ENCODE measurements at regions not wholly inside any gene's neighbourhood (a gene's known extent, or its start where the extent isn't known, plus 50 kb on each side); places are given as distances from the start of the nearest gene placed in this dataset.
"Not testable (repeated sequence)": the region's sequence is repeated elsewhere in the genome, so short reads cannot be mapped to it uniquely, and the experiment has no call there.

DNA sequence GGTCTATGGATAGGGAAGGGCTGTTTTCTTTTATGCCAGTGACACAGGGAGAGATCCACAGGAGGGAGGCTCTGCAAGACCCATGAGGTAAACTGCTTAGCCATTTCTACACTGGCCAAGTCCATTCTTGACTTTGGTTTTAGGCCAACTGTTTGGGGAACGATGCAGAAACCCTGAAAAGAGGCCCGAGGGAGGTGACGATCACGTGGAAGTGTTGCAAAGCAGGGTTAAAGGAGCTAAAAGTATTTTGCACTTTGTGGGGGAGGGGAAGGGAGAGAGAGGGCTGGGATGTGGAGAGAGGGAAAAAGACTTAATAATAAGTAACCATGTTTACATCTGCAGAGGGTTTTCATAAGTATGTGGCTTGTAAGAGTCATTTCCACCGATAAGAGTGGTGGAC, 239.7 kb downstream of the EMX2 start:
- DNase-seq: no peak
- H3K36me3 ChIP-seq: no peaks in the 10 kb centered on the region
- no peak overlapping the region for H3K27ac ChIP-seq
- no peaks in the 10 kb centered on the region for H3K9me3 ChIP-seq (replicated peaks)
- H3K4me1 ChIP-seq: no peaks in the 10 kb centered on the region
- H3K27me3 ChIP-seq: no peaks in the 10 kb centered on the region
- no peak overlapping the region for H3K4me3 ChIP-seq

DNA sequence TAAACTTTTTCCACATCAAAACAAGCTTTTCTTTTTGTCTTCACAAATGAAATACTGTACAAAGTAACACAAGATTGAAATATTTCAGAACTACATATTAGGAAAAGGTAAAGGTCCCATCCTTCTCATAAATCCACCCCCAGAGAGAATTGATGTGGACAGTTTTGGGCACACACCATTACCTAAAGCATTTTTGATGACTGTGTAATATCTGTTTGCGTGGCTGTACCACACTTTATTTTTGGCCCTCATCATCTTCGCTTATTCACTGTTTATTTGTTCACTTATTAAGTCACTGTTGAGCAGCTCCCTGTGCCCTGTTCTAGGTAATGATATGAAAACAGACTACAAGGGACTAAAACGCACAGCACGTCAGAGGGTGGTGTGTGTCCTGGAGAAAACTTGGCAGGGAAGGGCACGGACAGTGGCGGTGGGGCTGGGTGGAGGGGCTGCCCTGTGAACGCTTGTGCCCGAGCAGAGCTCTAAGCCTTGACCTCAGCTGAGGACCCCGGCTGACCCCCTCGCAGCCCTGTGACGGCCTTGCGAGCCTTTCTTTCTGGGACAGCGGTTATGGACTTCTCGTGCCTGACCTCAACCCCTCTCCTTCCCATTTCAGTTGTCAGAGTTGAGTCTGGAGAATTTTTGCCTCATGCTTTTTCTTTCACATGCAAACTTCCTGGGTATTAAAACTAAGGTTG, 241.3 kb downstream of the EMX2 start:
- H3K9me3 ChIP-seq (replicated peaks): no peaks in the 10 kb centered on the region

DNA sequence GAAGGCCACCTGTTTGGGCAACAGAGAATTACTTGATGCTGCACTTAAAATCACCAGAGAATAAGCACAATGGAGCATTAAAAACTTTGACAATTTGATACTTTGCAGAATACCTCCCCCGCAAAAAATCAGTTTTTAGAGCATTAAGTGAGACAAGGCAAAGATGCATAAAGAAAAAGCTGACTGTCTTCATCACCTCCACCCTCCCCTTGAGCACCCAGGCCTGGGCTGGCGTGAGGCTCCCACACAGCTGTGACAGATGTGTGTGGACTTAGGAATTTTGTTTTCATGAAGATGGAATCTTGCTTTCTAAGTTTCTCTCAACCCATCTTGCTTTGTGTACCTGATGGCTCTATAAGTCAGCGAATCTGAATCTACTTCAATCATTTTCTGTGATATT, 242.2 kb downstream of the EMX2 start:
- H3K9me3 ChIP-seq (replicated peaks): no peaks in the 10 kb centered on the region
- no peaks in the 10 kb centered on the region for H3K36me3 ChIP-seq
- 0 out of 2 replicates have a peak, but pooled peaks cover 3% of the 10 kb centered on the region for H3K27me3 ChIP-seq
- no peak overlapping the region for H3K4me3 ChIP-seq
- no peak overlapping the region for H3K27ac ChIP-seq
- no peak for DNase-seq
- no peaks in the 10 kb centered on the region for H3K4me1 ChIP-seq

More for the DNA sequence above, 241.3 kb downstream of the EMX2 start:
- no peak overlapping the region for H3K4me3 ChIP-seq
- H3K27ac ChIP-seq: no peak overlapping the region
- H3K4me1 ChIP-seq: no peaks in the 10 kb centered on the region
- no peak for DNase-seq
- no peaks in the 10 kb centered on the region for H3K27me3 ChIP-seq
- H3K36me3 ChIP-seq: no peaks in the 10 kb centered on the region

DNA sequence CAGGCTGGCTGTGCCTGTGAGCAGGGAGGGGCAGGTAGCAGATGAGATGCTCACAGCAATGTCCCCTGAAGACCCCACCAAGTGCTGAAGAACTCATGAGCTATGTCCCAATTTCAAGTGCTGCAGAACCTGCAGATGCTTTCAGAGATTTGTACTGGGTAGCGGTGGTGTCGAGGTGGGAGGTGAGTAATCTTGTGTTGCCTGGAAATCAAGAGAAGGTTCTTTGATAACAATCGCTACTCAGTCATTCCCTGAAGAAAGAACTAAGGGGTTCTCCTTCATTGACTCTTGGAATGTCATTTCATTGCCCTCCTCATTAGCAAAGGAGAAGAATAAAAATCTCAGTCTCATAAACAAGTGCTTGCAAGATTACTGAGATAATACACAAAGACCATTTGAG, 246.4 kb downstream of the EMX2 start:
- DNase-seq: no peak
- Histone ChIP-seq H3K9me3 (replicated peaks) (no peaks in the 10 kb centered on the region), H3K4me1 (no peaks in the 10 kb centered on the region), H3K27ac (no peak overlapping the region), H3K4me3 (no peak overlapping the region), H3K36me3 (no peaks in the 10 kb centered on the region), H3K27me3 (0 out of 2 replicates have a peak, but pooled peaks cover 3% of the 10 kb centered on the region)

DNA sequence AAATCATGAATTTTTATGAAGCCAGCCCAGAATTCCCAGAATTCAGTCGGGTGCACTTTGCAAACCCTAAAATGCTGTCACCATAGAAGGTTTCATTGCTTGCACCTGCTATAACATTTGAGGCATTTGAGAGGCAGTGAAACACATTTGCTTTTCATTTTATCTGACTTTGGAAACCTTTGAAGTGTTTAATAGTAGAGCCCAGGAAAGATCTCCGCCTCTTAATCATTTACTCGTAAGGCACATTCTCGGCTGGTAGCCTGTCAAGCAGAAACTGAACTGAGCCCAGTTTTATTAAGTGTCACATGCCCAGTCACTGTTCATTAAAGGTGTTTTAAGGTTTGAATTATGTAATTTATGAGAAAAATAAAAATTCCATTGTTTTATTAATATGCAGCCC, 247.6 kb downstream of the EMX2 start:
- Histone ChIP-seq H3K9me3 (replicated peaks) (no peaks in the 10 kb centered on the region), H3K36me3 (no peaks in the 10 kb centered on the region), H3K27ac (no peak overlapping the region), H3K4me1 (no peaks in the 10 kb centered on the region), H3K4me3 (no peak overlapping the region), H3K27me3 (0 out of 2 replicates have a peak, but pooled peaks cover 3% of the 10 kb centered on the region)
- DNase-seq: no peak

DNA sequence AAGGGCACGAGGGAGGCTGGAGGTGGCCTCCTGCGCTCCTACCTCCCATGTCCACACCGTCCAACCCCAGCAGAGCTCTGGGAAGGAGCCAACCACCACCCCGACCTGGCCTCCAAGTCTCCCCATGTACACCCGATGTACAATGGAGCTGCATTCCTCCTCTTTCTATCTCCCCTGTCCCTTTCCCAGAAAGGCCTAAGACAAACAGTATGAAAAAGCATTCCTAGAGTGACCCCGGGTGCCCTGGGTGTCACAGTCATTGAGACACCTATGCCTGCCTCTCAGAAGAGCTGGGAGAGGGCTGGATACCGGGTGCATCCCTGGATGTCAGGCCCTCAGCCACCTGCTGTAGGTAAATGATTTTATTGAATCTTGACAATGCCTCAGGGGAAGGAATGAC, 248.1 kb downstream of the EMX2 start:
- Histone ChIP-seq H3K27ac (no peak overlapping the region), H3K4me1 (no peaks in the 10 kb centered on the region), H3K36me3 (no peaks in the 10 kb centered on the region), H3K4me3 (no peak overlapping the region), H3K9me3 (replicated peaks) (no peaks in the 10 kb centered on the region), H3K27me3 (0 out of 2 replicates have a peak, but pooled peaks cover 3% of the 10 kb centered on the region)
- no peak for DNase-seq

DNA sequence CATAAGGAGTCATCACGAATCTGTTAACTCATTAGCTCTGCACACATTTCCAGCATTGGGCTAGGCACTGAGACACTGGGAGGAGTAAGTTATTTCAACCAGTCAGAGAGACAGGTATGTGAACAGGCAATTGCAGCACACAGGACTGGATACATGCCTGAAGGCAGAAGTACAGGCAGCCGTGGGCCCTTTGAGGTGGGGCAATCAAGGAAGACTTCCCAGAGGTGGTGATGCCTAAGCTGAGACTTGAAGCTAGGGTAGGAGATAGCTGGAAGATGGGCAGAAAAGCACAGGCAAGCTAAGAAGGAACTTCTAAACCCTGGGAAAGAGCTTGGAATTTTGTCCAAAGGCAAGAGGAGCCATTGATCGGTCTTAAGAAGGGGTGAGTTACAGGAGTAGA, 249.7 kb downstream of the EMX2 start:
- no peaks in the 10 kb centered on the region for H3K4me1 ChIP-seq
- no peak overlapping the region for H3K27ac ChIP-seq
- H3K9me3 ChIP-seq (replicated peaks): no peaks in the 10 kb centered on the region
- H3K27me3 ChIP-seq: 0 out of 2 replicates have a peak, but pooled peaks cover 3% of the 10 kb centered on the region
- no peak overlapping the region for H3K4me3 ChIP-seq
- DNase-seq: no peak
- H3K36me3 ChIP-seq: no peaks in the 10 kb centered on the region

DNA sequence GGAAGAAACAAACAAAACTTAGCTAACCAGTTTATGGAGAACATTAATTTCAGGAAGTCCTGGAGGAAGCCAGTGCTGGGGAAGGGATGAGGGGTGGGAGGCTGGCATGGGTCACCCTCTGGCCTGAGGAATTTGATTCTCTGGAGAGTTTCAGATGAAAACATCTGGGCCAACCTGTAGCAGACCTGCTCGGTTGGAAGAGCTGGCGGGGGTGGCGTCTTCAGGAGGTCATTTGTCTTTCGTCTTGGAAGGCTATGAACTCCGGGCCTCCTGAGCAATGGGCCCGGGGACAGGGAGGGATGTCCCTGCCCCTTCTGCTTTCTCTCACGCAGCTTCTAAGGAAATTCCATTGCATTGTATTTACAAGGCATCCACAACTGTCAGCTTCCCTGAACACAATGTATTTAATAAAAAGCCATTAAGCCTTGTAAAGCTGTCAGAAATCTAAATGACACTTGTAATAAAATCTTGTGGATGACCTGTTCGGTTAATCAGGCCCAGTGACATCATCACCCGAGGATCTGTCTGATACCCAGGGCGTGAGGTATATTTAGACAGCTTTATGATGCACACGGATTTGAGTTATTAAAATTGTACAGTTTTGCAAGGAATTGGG, 250.5 kb downstream of the RAB11FIP2 start:
- no peak overlapping the region for H3K4me3 ChIP-seq
- H3K36me3 ChIP-seq: no peaks in the 10 kb centered on the region
- H3K27ac ChIP-seq: no peak overlapping the region
- H3K9me3 ChIP-seq (replicated peaks): no peaks in the 10 kb centered on the region
- H3K4me1 ChIP-seq: no peaks in the 10 kb centered on the region
- H3K27me3 ChIP-seq: no peaks in the 10 kb centered on the region
- DNase-seq: no peak

DNA sequence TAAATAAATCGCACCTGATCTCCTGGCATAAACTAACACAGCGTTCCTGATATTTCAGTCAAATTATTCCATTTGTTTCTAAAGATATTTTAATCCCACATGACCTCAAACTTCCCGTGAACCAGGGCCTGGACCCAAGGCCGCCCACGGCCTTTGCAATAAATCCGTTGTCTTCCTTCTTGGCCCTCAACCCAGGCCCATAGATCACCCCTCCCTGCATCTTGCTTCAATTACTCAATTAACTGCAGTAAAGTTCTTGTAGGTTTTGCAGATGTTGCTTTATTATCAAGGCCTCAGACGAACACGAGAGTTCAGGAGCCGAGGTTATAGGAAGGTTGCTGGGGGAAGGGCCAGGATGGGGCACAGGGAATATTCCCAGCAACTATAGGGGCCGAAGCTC, 249.4 kb downstream of the RAB11FIP2 start:
- no peaks in the 10 kb centered on the region for H3K4me1 ChIP-seq
- no peaks in the 10 kb centered on the region for H3K27me3 ChIP-seq
- no peaks in the 10 kb centered on the region for H3K9me3 ChIP-seq (replicated peaks)
- no peaks in the 10 kb centered on the region for H3K36me3 ChIP-seq
- H3K4me3 ChIP-seq: no peak overlapping the region
- no peak overlapping the region for H3K27ac ChIP-seq
- DNase-seq: no peak

DNA sequence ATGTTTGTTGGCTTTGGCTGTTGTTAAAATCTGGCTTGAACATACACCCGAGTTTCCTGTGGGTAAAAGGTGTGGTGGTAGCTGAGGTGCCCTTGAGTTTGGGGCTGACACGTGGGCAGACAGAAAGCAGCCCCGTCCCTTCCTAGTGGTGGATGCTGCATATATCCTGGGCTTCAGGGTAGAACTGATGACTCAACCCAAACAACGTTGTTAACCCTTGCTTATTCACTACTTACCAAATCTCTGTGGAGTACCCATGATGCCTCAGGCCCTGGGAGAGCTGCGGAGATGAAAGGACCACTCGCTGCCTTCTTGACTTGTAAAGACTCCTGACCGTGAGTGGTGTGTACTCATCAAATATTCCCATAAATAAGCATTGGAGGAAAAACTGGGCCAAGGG, 245.1 kb downstream of the RAB11FIP2 start:
- Histone ChIP-seq H3K4me3 (no peak overlapping the region), H3K4me1 (no peaks in the 10 kb centered on the region), H3K36me3 (no peaks in the 10 kb centered on the region), H3K9me3 (replicated peaks) (no peaks in the 10 kb centered on the region), H3K27me3 (no peaks in the 10 kb centered on the region), H3K27ac (no peak overlapping the region)
- DNase-seq: no peak

DNA sequence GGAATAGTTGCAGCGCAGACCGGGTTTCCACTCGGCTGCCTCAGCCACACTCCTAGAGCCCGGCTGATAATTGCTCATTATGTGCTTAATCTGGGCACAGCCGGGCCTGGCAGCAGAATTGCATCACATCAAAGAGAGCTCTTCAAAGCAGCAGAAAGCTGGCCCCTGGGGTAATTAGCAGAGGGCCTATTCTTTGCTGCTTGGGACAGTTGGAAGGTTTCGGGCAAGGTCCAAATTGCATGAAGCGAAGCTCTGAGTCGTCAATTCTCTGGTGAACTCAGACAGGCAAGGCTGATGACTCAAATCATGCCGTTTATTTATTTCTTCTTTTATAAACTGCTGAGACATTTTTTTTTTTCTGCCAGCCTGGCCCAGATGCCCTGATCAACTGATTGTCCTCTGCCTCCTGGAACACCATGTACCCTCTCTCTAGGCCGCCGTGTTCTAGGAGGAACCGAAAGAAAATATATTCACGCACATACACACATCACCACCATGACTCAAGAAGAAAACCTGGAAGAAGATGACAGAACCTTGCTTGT, 242.2 kb downstream of the RAB11FIP2 start:
- Histone ChIP-seq H3K9me3 (replicated peaks) (no peaks in the 10 kb centered on the region), H3K4me3 (no peak overlapping the region), H3K36me3 (no peaks in the 10 kb centered on the region), H3K27me3 (no peaks in the 10 kb centered on the region), H3K27ac (no peak overlapping the region), H3K4me1 (no peaks in the 10 kb centered on the region)
- no peak for DNase-seq

DNA sequence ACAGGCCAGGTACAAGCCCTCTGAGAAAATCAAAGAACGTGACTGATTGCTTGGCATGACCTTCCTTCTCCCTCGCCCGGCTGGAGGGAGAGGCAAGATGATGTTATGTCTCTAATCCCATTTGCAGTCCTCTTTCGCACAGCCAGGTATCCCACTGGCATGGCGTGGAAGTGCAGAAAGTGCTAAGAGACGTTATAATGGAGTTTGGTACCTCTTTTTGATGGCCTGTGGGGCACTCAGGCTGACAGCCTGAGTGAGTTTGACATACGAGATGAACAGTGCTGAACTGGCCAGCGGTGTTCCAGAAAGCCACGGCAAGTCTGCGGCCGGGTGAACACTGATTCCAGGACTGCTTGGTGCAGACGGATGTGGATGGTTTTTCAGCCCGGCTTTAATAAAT, 241.6 kb downstream of the RAB11FIP2 start:
- H3K27me3 ChIP-seq: no peaks in the 10 kb centered on the region
- no peak overlapping the region for H3K27ac ChIP-seq
- no peak overlapping the region for H3K4me3 ChIP-seq
- H3K9me3 ChIP-seq (replicated peaks): no peaks in the 10 kb centered on the region
- DNase-seq: no peak
- no peaks in the 10 kb centered on the region for H3K4me1 ChIP-seq
- no peaks in the 10 kb centered on the region for H3K36me3 ChIP-seq

DNA sequence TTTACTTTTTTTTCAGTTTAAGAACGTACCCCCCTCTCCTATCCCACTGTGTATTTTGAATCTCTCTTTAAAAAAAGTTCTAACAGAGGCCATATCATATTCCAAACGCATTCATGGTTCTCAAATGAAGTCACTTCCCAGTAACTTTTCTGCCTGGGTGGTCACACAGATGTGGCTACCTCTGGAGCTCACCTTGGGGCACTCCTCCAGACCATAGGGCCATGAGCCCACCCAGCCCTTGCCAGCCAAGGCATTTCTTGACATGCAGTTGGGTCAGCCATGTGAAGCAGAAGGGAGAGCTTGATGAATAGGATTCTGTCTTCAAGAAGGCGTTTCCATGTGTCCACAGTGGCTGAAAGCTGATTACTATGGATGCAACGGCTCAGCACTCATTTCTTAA, 239.3 kb downstream of the RAB11FIP2 start:
- no peak overlapping the region for H3K27ac ChIP-seq
- H3K27me3 ChIP-seq: no peaks in the 10 kb centered on the region
- no peak for DNase-seq
- no peak overlapping the region for H3K4me3 ChIP-seq
- no peaks in the 10 kb centered on the region for H3K9me3 ChIP-seq (replicated peaks)
- no peaks in the 10 kb centered on the region for H3K36me3 ChIP-seq
- no peaks in the 10 kb centered on the region for H3K4me1 ChIP-seq

DNA sequence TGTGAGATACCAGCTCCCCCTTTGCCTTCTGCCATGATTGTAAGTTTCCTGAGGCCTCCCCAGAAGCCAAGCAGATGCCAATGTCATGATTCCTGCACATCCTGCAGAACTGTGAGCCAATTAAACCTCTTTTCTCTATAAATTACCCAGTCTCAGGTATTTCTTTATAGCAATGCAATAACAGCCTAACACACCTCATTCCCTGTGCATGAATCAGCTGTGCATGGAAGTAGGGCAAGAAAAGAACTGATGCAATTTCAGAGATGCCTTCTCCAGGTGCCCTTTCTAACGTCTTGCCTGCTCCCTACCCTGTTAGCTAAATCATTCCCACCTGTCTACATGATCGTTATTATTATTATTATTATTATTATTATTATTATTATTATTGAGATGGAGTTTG, 230.9 kb downstream of the RAB11FIP2 start:
- H3K27ac ChIP-seq; H3K27me3 ChIP-seq; H3K4me1 ChIP-seq; DNase-seq; H3K36me3 ChIP-seq; H3K4me3 ChIP-seq; H3K9me3 ChIP-seq (replicated peaks): not testable (repeated sequence)

DNA sequence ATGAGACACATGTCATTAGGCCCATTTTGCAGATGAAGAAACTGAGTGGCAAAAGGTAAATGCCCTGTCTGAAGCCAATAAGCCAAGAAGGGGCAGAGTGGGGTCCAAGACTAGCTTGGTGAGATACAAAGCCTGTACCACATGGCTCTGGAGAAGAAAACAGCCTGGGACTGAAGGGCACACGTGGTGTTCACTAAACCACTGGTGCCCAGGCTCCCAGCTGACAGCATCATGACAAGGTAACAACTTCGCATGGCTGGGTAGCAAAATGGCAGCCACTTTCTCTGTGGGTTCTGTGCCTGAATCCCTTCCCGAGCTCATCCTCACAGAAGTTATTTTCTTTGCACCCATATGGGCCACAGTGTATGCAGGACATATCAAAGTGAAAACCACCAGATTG, 229.6 kb downstream of the RAB11FIP2 start:
- Histone ChIP-seq H3K27me3 (no peaks in the 10 kb centered on the region), H3K4me1 (no peaks in the 10 kb centered on the region), H3K36me3 (no peaks in the 10 kb centered on the region), H3K27ac (no peak overlapping the region), H3K4me3 (no peak overlapping the region), H3K9me3 (replicated peaks) (no peaks in the 10 kb centered on the region)
- no peak for DNase-seq

DNA sequence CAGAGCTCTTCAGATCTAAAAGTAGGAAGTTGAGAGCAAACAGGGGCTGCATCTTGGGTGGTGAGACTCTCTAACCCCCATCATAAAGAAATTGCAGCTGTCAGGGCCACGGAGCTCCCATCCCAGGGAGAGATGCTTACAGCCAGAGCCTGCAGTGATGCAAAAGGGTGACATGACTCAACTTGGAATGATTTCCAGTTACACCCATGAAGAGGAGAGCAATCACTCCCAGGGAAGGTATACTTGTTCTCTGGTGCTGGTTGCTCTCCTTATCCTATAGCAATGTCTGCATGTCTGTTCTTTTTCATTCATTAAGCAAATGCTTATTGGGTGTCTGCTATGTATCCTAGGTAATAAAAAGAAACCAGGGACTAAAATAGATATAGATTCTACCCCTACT, 228.0 kb downstream of the RAB11FIP2 start:
- no peaks in the 10 kb centered on the region for H3K27me3 ChIP-seq

More for the DNA sequence above, 228.0 kb downstream of the RAB11FIP2 start:
- no peak for DNase-seq
- no peaks in the 10 kb centered on the region for H3K36me3 ChIP-seq
- no peak overlapping the region for H3K4me3 ChIP-seq
- no peaks in the 10 kb centered on the region for H3K4me1 ChIP-seq
- H3K27ac ChIP-seq: no peak overlapping the region
- H3K9me3 ChIP-seq (replicated peaks): no peaks in the 10 kb centered on the region
